SU-DHL-6 (cell line): ENCODE measurements at regions not wholly inside any gene's neighbourhood (a gene's known extent, or its start where the extent isn't known, plus 50 kb on each side); places are given as distances from the start of the nearest gene placed in this dataset.

Experiments
- H2AFZ ChIP-seq: fragments of 200-600 bp; sonication (generic); 2 replicates; pipeline ENCODE4 v1.6.1; 2014; ENCODE audit warnings: low read depth, mild to moderate bottlenecking, moderate library complexity, mixed read lengths, antibody characterized with exemption, low read length; ENCODE audit not compliant: severe bottlenecking
- H3F3A ChIP-seq: fragments of 200-600 bp; shearing (Covaris generic); 2 replicates; pipeline ENCODE4 v1.6.0; 2016; ENCODE audit warnings: antibody characterized with exemption, mild to moderate bottlenecking; ENCODE audit not compliant: insufficient read depth
- H3K27ac ChIP-seq: fragments of 200-600 bp; sonication (generic); 2 replicates; pipeline ENCODE4 v1.5.1; 2016; ENCODE audit warnings: low read depth, mild to moderate bottlenecking, low read length, moderate library complexity, mixed read lengths
- H3K27me3 ChIP-seq: fragments of 200-600 bp; sonication (generic), shearing (Covaris generic); 2 replicates; pipeline ENCODE4 v1.6.0; 2014; ENCODE audit warnings: mild to moderate bottlenecking, low read length
- H3K36me3 ChIP-seq: fragments of 200-600 bp; sonication (generic); 2 replicates; pipeline ENCODE4 v1.6.1; 2014; ENCODE audit warnings: mild to moderate bottlenecking, low read length, mixed read lengths
- H3K4me2 ChIP-seq: fragments of 300-600, 200-600 bp; shearing (Covaris generic), sonication (generic); 2 replicates; pipeline ENCODE4 v1.6.0; 2014; ENCODE audit warnings: low read length, low read depth, mild to moderate bottlenecking; ENCODE audit not compliant: poor library complexity, severe bottlenecking
- H3K4me3 ChIP-seq: fragments of 200-600 bp; sonication (generic); 2 replicates; pipeline ENCODE4 v1.5.1; 2014; ENCODE audit warnings: antibody characterized with exemption, low read length, mild to moderate bottlenecking, mixed read lengths; ENCODE audit not compliant: insufficient read depth, poor library complexity, severe bottlenecking
- H3K79me2 ChIP-seq: fragments of 200-600 bp; sonication (generic); 2 replicates; pipeline ENCODE4 v1.6.1; 2014; ENCODE audit warnings: mild to moderate bottlenecking, low read length, moderate library complexity; ENCODE audit not compliant: insufficient read depth
- H3K9ac ChIP-seq: fragments of 200-600 bp; sonication (generic); 2 replicates; pipeline ENCODE4 v1.7.0; 2014; ENCODE audit warnings: mild to moderate bottlenecking, low read length
- H3K9me2 ChIP-seq: fragments of 200-600 bp; sonication (generic); replicated peaks from 2 replicates; pipeline ENCODE4 v1.6.1; 2014; ENCODE audit warnings: low read length; ENCODE audit not compliant: insufficient read depth
- H3K9me3 ChIP-seq: fragments of 200-600 bp; sonication (generic); 2 replicates; pipeline ENCODE4 v1.6.1; 2014; ENCODE audit warnings: low read length, mixed read lengths; ENCODE audit not compliant: insufficient read depth
- H4K20me1 ChIP-seq: fragments of 200-600 bp; sonication (generic); 2 replicates; pipeline ENCODE4 v1.6.1; 2014; ENCODE audit warnings: low read depth, mild to moderate bottlenecking, antibody characterized with exemption, low read length, moderate library complexity, mixed read lengths
- EZH2phosphoT487 ChIP-seq: fragments of 200-600 bp; sonication (generic), shearing (Covaris generic); conservative IDR thresholded peaks from 2 replicates; pipeline ENCODE4 v1.6.1; 2018; ENCODE audit warnings: mild to moderate bottlenecking, antibody characterized with exemption, low read length, moderate library complexity, mixed read lengths
- TF ChIP-seq, protein P1 (sequence below): fragments of 200-600 bp; sonication (generic); IDR thresholded peaks from one replicate; pipeline ENCODE4 v1.5.1; 2017; ENCODE audit warnings: antibody characterized with exemption, mild to moderate bottlenecking, low read length, moderate library complexity; ENCODE audit not compliant: insufficient read depth, poor library complexity, severe bottlenecking

DNA sequence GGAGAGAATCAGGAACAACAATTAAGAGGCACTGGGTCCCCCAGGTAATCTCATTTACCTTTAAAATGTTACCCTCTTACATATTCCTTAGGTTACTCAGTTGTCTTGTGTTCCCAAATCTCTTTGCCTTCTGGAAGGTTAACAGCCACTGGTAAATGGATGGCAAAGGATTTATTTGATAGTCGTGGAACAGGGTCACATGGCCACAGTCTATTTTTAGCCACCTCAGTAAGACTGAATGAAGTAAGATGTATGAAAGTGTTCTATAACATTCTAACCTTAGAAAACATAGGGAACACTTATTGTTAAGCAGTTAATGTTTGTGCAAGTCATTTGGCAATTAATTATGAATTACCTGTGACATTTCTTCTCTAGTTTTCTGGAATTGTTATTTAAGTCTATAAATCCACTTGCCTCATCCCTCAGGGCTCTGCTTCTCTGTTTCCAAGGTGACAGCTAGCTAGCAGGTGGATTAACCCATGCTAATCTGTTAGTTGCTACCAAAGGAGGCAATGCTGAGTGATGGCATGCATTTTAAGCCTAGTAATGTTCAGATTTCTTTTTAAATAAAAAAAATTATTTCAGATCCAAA is 211.0 kb downstream of the PIK3C3 start:
- Histone ChIP-seq H3K4me3 (no peak overlapping the region), H3K4me2 (no peak overlapping the region), H2AFZ (no peak overlapping the region), H3K9ac (no peak overlapping the region), H4K20me1 (no peaks in the 10 kb centered on the region), H3K9me2 (no peaks in the 10 kb centered on the region), H3K27me3 (no peaks in the 10 kb centered on the region), H3K36me3 (no peaks in the 10 kb centered on the region), H3K9me3 (no peaks in the 10 kb centered on the region), H3F3A (no peaks in the 10 kb centered on the region), H3K27ac (no peak overlapping the region), H3K79me2 (no peaks in the 10 kb centered on the region)
- no peak for TF ChIP-seq EZH2phosphoT487
- TF ChIP-seq, protein P1, sequence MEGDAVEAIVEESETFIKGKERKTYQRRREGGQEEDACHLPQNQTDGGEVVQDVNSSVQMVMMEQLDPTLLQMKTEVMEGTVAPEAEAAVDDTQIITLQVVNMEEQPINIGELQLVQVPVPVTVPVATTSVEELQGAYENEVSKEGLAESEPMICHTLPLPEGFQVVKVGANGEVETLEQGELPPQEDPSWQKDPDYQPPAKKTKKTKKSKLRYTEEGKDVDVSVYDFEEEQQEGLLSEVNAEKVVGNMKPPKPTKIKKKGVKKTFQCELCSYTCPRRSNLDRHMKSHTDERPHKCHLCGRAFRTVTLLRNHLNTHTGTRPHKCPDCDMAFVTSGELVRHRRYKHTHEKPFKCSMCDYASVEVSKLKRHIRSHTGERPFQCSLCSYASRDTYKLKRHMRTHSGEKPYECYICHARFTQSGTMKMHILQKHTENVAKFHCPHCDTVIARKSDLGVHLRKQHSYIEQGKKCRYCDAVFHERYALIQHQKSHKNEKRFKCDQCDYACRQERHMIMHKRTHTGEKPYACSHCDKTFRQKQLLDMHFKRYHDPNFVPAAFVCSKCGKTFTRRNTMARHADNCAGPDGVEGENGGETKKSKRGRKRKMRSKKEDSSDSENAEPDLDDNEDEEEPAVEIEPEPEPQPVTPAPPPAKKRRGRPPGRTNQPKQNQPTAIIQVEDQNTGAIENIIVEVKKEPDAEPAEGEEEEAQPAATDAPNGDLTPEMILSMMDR, result no peak

DNA sequence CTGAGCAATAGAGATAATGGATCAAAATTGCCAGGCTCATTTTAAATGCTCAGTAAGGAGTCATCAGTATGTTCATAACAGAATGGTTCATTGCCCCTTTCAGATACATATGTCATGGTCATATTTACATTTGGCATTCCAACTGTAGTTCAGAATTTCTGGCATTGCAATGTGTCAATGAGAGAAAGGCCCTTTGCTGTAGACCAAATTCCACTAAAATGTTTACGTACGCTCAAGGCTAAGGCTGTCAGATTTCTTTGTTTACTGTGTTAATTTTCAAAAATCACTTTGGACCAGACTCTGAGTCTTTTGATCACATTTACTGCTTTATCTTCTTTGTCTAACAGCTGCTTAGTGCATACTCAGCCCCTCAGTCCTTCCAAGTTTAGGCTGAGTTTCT is 213.5 kb downstream of the PIK3C3 start:
- H3K9ac ChIP-seq, result no peak overlapping the region
- no peaks in the 10 kb centered on the region for H3K79me2 ChIP-seq
- no peak overlapping the region for H3K4me3 ChIP-seq
- no peaks in the 10 kb centered on the region for H3K9me2 ChIP-seq
- no peak overlapping the region for H3K4me2 ChIP-seq
- no peaks in the 10 kb centered on the region for H3F3A ChIP-seq
- TF ChIP-seq EZH2phosphoT487, result no peak
- H3K27me3 ChIP-seq, result no peaks in the 10 kb centered on the region; the same call in 1 of the 2 replicates
- H2AFZ ChIP-seq, result no peak overlapping the region
- H3K36me3 ChIP-seq, result no peaks in the 10 kb centered on the region
- H3K27ac ChIP-seq, result no peak overlapping the region
- no peaks in the 10 kb centered on the region for H4K20me1 ChIP-seq
- H3K9me3 ChIP-seq, result no peaks in the 10 kb centered on the region

GRCh38 chr18:42168907-42169306 is 213.9 kb downstream of the PIK3C3 start:
- Histone ChIP-seq H3K9me3 (no peaks in the 10 kb centered on the region), H3K36me3 (no peaks in the 10 kb centered on the region), H3K9ac (no peak overlapping the region), H3K4me2 (no peak overlapping the region), H3K4me3 (no peak overlapping the region), H4K20me1 (no peaks in the 10 kb centered on the region), H3K9me2 (no peaks in the 10 kb centered on the region), H3F3A (no peaks in the 10 kb centered on the region), H2AFZ (no peak overlapping the region), H3K27ac (no peak overlapping the region), H3K79me2 (no peaks in the 10 kb centered on the region), H3K27me3 (no peaks in the 10 kb centered on the region; the same call in 1 of the 2 replicates)
- TF ChIP-seq, protein P1, result no peak
- TF ChIP-seq EZH2phosphoT487, result no peak

GRCh38 chr18:42174909-42175308 is 219.9 kb downstream of the PIK3C3 start:
- no peak overlapping the region for H2AFZ ChIP-seq
- no peaks in the 10 kb centered on the region for H3K36me3 ChIP-seq
- no peaks in the 10 kb centered on the region for H3K79me2 ChIP-seq
- no peak overlapping the region for H3K9ac ChIP-seq
- no peak overlapping the region for H3K4me3 ChIP-seq
- H3K9me3 ChIP-seq, result no peaks in the 10 kb centered on the region
- H3K27ac ChIP-seq, result no peak overlapping the region
- no peaks in the 10 kb centered on the region for H3K9me2 ChIP-seq
- TF ChIP-seq, protein P1, result no peak
- TF ChIP-seq EZH2phosphoT487, result no peak
- H3F3A ChIP-seq, result no peaks in the 10 kb centered on the region
- H4K20me1 ChIP-seq, result no peaks in the 10 kb centered on the region
- no peaks in the 10 kb centered on the region; the same call in 1 of the 2 replicates for H3K27me3 ChIP-seq
- no peak overlapping the region for H3K4me2 ChIP-seq
